ENCODE measurements at regions not wholly inside any gene's neighbourhood (a gene's known extent, or its start where the extent isn't known, plus 50 kb on each side); places are given as distances from the start of the nearest gene placed in this dataset.

DNA sequence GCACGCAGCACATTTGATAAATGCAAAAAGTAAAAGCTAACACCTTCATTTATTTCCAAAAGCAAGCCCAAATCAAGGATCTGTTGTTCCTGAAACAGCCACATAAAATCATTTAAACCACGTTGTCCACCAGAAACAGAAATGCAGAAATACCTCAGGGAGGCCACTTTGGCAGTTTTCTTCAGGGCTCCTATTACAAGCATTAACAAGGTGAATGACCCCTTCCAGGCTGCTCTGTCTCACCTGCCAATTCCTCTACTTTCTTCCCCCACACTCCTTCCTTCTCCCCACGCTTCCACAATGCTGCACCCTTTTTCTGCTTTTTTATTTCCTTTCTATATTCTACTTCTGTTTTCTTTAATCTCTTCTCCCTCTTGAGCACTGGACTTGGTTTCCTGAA lies 55.0 kb upstream of the PTGFRN start:
- peak overlapping the region; percentile 44; the same call in 1 of the 2 replicates for H3K27ac ChIP-seq (ENCODE audit: low read length)
- POLR2A ChIA-PET, result no interaction called here
- intact Hi-C loops (cut with micrococcal nuclease; ENCODE audit: unreplicated experiment) (loop anchor here (5.0 kb wide), 1 partner anchor 198 kb away; no protein-coding TSS in a partner anchor), in situ Hi-C loops (cut with HindIII; ENCODE audit: low pct_unique_long_range_greater_than_20kb, low sequenced_read_pairs) (no loop called here)
- no peak overlapping the region for H3K4me3 ChIP-seq (ENCODE audit: low read depth in 2 of 2, low read length in 2 of 2)
- CTCF ChIA-PET, result no interaction called here
- DNase-seq (ENCODE audit: low read depth, low spot score), result no peak
- H3K9me3 ChIP-seq (ENCODE audit: control insufficient read depth, insufficient read depth, low read depth, low read length), result no peaks in the 10 kb centered on the region
- peaks cover 32% of the 10 kb centered on the region for H3K4me1 ChIP-seq (ENCODE audit: control insufficient read depth, insufficient read depth, low read length)
- TF ChIP-seq TCF7L2 (IDR thresholded peaks at IDR 0.05; ENCODE audit: low read depth, low read length) (no peak), POLR2AphosphoS5 (IDR thresholded peaks at IDR 0.05; ENCODE audit: low read depth, low read length) (no peak), SIN3A (IDR thresholded peaks at IDR 0.05; ENCODE audit: borderline replicate concordance, insufficient read depth, low read depth, low read length) (no peak)
- TF ChIP-seq, protein P1, sequence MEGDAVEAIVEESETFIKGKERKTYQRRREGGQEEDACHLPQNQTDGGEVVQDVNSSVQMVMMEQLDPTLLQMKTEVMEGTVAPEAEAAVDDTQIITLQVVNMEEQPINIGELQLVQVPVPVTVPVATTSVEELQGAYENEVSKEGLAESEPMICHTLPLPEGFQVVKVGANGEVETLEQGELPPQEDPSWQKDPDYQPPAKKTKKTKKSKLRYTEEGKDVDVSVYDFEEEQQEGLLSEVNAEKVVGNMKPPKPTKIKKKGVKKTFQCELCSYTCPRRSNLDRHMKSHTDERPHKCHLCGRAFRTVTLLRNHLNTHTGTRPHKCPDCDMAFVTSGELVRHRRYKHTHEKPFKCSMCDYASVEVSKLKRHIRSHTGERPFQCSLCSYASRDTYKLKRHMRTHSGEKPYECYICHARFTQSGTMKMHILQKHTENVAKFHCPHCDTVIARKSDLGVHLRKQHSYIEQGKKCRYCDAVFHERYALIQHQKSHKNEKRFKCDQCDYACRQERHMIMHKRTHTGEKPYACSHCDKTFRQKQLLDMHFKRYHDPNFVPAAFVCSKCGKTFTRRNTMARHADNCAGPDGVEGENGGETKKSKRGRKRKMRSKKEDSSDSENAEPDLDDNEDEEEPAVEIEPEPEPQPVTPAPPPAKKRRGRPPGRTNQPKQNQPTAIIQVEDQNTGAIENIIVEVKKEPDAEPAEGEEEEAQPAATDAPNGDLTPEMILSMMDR (IDR thresholded peaks at IDR 0.05), result no peak
- TF ChIP-seq, protein P2, sequence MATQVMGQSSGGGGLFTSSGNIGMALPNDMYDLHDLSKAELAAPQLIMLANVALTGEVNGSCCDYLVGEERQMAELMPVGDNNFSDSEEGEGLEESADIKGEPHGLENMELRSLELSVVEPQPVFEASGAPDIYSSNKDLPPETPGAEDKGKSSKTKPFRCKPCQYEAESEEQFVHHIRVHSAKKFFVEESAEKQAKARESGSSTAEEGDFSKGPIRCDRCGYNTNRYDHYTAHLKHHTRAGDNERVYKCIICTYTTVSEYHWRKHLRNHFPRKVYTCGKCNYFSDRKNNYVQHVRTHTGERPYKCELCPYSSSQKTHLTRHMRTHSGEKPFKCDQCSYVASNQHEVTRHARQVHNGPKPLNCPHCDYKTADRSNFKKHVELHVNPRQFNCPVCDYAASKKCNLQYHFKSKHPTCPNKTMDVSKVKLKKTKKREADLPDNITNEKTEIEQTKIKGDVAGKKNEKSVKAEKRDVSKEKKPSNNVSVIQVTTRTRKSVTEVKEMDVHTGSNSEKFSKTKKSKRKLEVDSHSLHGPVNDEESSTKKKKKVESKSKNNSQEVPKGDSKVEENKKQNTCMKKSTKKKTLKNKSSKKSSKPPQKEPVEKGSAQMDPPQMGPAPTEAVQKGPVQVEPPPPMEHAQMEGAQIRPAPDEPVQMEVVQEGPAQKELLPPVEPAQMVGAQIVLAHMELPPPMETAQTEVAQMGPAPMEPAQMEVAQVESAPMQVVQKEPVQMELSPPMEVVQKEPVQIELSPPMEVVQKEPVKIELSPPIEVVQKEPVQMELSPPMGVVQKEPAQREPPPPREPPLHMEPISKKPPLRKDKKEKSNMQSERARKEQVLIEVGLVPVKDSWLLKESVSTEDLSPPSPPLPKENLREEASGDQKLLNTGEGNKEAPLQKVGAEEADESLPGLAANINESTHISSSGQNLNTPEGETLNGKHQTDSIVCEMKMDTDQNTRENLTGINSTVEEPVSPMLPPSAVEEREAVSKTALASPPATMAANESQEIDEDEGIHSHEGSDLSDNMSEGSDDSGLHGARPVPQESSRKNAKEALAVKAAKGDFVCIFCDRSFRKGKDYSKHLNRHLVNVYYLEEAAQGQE (IDR thresholded peaks at IDR 0.05; ENCODE audit: insufficient read depth in 1 of 2, low read depth in 2 of 2, low read length in 1 of 2), result no peak
- H3K36me3 ChIP-seq (ENCODE audit: control insufficient read depth, insufficient read depth, low read length), result no peaks in the 10 kb centered on the region
- no peaks in the 10 kb centered on the region for H3K27me3 ChIP-seq (ENCODE audit: control insufficient read depth, insufficient read depth, low read length)
- no TSS peak for BruUV-seq (replicated peaks)
- ATAC-seq, result no peak

DNA sequence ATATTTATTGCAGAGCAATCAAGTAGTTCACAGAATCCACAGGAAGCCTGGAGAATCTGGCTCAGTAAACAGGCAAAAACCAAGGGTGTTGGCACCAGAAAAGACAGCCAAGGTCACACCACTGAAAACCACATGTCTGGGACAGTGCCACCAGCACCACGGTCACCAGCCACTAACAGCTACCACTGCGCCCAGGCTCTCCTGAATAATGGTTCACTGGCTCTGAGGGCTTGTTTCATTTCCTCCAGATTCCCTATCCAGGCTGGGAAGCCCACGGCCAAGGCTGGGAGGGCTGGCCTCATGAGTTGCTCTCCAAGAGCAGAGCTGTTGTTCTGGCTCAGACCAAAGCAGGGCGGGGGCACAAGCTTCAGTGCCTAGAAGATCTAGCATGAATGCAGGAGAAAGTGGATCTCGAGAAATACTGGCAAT lies 54.5 kb upstream of the PTGFRN start:
- H3K9me3 ChIP-seq (ENCODE audit: control insufficient read depth, insufficient read depth, low read depth, low read length), result no peaks in the 10 kb centered on the region
- TF ChIP-seq TCF7L2 (IDR thresholded peaks at IDR 0.05; ENCODE audit: low read depth, low read length), result 0 out of 2 replicates have a peak, but pooled peaks have one; percentile 25
- TF ChIP-seq, protein P2 (IDR thresholded peaks at IDR 0.05; ENCODE audit: insufficient read depth in 1 of 2, low read depth in 2 of 2, low read length in 1 of 2), result no peak
- POLR2A ChIA-PET, result no interaction called here
- H3K27me3 ChIP-seq (ENCODE audit: control insufficient read depth, insufficient read depth, low read length), result no peaks in the 10 kb centered on the region
- peaks cover 32% of the 10 kb centered on the region for H3K4me1 ChIP-seq (ENCODE audit: control insufficient read depth, insufficient read depth, low read length)
- no peaks in the 10 kb centered on the region for H3K36me3 ChIP-seq (ENCODE audit: control insufficient read depth, insufficient read depth, low read length)
- intact Hi-C loops (cut with micrococcal nuclease; ENCODE audit: unreplicated experiment) (loop anchor here (5.0 kb wide), 1 partner anchor 197 kb away; no protein-coding TSS in a partner anchor), in situ Hi-C loops (cut with HindIII; ENCODE audit: low pct_unique_long_range_greater_than_20kb, low sequenced_read_pairs) (no loop called here)
- no TSS peak for BruUV-seq (replicated peaks)
- DNase-seq (ENCODE audit: low read depth, low spot score) (no peak), ATAC-seq (peak; percentile 43; the same call in 1 of the 2 replicates)
- peak overlapping the region; percentile 44; the same call in 1 of the 2 replicates for H3K27ac ChIP-seq (ENCODE audit: low read length)
- CTCF ChIA-PET, result no interaction called here
- no peak overlapping the region for H3K4me3 ChIP-seq (ENCODE audit: low read depth in 2 of 2, low read length in 2 of 2)

Measured in Panc1 (cell line).